ENCODE measurements at regions not wholly inside any gene's neighbourhood (a gene's known extent, or its start where the extent isn't known, plus 50 kb on each side); places are given as distances from the start of the nearest gene placed in this dataset.

DNA sequence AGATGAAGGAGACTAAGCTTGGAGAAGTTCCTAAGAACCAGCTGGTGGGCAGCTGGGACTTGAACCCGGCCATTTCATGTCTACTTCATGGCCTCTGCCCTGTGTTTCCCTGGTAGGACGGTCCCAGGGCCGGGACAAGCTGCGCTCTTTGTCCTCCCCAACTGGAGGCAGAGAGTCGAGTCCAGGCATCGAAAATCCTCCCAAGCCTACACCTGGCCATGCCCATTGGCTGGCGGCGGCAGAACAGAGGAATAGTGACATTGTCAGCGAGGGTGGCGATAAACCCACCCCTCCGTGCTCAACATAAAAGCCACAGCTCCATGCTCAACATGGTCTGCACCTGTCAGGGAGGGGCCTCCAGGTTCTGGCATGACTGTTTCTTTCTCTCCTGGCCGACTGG, 77.7 kb downstream of the RBFOX3 start:
- TF ChIP-seq, protein P1, sequence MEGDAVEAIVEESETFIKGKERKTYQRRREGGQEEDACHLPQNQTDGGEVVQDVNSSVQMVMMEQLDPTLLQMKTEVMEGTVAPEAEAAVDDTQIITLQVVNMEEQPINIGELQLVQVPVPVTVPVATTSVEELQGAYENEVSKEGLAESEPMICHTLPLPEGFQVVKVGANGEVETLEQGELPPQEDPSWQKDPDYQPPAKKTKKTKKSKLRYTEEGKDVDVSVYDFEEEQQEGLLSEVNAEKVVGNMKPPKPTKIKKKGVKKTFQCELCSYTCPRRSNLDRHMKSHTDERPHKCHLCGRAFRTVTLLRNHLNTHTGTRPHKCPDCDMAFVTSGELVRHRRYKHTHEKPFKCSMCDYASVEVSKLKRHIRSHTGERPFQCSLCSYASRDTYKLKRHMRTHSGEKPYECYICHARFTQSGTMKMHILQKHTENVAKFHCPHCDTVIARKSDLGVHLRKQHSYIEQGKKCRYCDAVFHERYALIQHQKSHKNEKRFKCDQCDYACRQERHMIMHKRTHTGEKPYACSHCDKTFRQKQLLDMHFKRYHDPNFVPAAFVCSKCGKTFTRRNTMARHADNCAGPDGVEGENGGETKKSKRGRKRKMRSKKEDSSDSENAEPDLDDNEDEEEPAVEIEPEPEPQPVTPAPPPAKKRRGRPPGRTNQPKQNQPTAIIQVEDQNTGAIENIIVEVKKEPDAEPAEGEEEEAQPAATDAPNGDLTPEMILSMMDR (conservative IDR thresholded peaks at IDR 0.05; ENCODE audit: low read depth, low read length), result no peak
- H3K4me3 ChIP-seq (ENCODE audit: low read depth, low read length), result no peak overlapping the region
- DNase-seq (ENCODE audit: low read depth), result no peak

DNA sequence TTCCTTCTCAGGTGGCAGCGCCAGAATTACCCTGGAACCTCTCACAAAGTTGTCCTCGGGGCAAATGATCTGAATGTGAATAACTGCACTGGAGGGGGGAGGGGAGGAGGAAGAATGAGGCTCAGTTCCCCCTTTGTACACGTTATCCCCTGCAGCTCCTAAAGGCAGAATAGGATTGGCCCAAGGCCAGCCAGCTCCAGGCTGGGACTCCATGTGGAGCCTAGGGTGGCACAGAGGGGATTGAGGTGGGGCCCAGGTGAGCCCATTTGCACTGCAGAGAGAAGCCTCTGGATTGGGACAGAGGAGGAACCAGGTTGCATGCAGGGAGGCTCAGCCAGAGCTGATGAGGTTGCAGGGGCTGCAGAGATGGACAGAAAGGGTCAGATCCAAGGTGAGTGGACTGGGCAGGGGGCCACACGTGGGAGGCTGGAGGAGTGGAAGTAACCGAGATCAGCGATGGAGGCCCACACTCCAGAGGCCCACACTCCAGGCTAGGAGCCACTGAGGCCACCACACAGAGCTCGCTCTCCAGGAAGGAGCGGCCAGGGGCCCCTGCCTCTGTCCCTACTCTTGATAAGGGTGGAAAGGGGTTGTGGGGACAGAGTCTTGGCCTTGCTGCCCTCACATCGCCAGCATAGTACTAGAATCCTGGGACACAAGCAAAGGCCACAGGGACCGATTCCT, 78.6 kb downstream of the RBFOX3 start:
- TF ChIP-seq, protein P1 (conservative IDR thresholded peaks at IDR 0.05; ENCODE audit: low read depth, low read length), result no peak
- H3K4me3 ChIP-seq (ENCODE audit: low read depth, low read length), result no peak overlapping the region
- DNase-seq (ENCODE audit: low read depth), result no peak

DNA sequence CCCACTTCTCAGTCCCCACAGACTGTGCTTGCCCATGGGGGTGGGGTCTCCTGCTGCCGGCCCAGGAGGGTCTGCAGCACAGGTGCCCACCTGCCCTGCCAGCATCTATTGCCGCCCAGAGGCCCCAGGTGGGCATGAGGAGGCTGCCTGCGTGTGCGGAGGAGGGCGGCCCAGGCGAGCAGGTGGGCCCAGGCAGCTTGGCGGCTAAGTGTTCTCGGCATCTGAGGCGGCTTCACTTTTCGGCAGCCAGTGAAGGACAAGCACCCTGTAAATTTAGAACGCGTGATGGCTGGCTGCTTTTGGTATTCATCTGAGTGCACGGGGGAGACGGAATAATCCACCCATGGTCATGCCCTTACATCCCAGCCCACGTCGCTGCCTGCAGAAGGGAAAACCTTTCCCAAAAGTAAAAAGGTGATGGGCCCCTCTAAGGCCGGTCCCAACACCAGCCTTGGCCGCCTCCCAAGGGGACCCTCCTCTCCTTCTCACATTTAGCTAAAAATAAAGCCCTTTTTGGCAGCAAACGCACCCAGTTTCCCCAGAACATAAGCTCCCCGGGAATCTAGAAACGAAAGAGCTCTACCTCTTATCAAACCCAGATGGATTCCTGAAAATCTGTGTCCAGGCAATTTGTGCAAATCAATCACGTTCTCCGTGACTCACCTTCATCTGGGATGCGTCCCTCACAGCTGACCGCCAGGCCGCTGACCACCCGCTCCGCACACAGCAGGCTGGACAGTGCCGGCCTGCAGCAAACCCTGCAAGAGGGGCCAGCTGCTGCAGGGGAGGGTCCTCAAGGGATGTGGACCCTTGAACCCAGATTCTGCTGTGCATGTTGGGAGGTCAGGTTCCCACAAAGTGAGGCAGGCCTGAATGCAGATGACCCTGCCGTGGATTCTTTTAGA, 79.4 kb downstream of the RBFOX3 start:
- H3K4me3 ChIP-seq (ENCODE audit: low read depth, low read length), result no peak overlapping the region
- DNase-seq (ENCODE audit: low read depth), result no peak
- TF ChIP-seq, protein P1 (conservative IDR thresholded peaks at IDR 0.05; ENCODE audit: low read depth, low read length), result no peak

DNA sequence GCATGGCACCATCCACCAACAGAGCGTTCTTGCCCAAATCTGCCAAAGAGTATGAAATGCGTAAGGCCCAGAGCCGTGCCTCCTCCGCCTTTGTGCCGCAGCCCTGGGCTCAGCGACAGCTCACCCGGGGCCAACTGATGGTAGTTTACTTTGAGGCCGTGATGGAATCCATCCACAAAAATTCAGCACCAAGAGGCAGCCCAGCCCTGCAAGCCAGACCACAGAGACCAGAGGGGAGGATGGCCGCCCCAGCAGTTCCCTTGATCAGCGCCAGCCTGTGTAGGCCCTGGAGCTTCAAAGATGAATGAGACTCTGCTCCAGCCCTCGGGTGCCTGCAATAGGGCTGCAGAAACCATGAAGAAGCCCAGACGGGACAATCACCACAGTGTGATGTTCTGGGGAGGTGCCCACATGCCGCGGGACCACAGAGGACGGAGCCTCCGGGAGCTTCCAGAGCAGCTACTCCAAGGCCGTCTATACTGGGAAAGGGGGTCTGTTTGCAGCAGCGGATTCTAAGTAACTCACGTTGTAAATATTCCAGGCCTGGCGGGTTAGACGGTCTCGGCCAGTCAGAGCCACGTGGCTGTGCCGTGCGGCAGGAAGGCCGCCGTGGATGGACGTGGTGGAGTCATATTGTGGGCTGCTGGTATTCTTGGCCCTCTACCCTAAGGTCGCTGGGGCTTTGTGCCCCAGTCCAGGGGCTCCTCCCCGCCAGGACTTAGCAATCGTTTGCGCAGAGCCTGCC, 80.3 kb downstream of the RBFOX3 start:
- TF ChIP-seq, protein P1 (conservative IDR thresholded peaks at IDR 0.05; ENCODE audit: low read depth, low read length), result no peak
- no peak for DNase-seq (ENCODE audit: low read depth)
- no peak overlapping the region for H3K4me3 ChIP-seq (ENCODE audit: low read depth, low read length)

DNA sequence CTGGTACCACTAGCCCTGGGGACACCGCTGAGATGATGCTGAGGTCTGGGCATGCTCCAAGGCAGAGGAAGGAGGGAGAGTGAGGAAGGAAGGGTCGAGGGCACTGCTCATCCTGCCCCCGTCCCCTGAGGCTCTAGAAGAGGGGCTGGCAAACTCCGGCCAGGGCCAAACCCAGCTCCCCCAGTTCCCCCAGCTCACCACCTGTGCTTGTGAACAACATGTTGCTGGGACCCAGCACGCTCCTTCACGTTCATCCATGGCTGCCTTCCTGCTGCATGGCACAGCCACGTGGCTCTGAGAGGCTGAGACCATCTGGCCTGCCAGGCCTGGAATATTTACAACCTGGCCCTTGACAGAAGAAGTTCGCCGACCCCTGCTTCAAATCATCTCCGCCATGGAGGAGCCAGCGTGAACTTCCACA, 81.2 kb downstream of the RBFOX3 start:
- no peak for DNase-seq (ENCODE audit: low read depth)
- TF ChIP-seq, protein P1 (conservative IDR thresholded peaks at IDR 0.05; ENCODE audit: low read depth, low read length), result no peak
- no peak overlapping the region for H3K4me3 ChIP-seq (ENCODE audit: low read depth, low read length)

DNA sequence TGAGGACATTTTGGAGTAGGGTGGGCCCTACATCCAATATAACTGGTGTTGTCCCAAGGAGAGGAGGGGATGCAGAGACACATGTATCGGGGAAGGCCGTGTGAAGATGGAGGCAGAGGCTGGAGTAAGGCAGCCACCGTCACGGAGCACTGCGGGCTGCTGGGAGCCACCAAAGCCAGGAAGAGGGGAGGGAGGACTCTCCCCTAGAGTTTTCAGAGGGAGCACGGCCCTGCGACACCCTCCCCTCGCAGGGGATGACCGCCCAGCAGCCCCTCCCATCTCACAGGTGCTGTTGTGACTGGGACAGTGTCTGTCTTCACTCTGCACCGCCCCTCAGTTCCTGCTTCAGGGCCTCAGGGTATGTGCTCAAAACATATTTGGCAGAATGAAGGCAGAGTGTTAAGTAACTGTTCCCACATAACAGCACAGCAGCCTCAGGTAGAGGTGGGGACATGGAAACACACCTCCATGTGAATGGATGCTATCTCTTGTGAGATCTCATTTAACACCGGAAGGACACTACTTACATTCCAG, 82.2 kb downstream of the RBFOX3 start:
- DNase-seq (ENCODE audit: low read depth), result no peak
- H3K4me3 ChIP-seq (ENCODE audit: low read depth, low read length), result no peak overlapping the region
- TF ChIP-seq, protein P1 (conservative IDR thresholded peaks at IDR 0.05; ENCODE audit: low read depth, low read length), result no peak

Measured in epithelial cell of proximal tubule (primary cell).